Central memory CD8-positive, alpha-beta T cell (primary cell): ENCODE measurements at regions not wholly inside any gene's neighbourhood (a gene's known extent, or its start where the extent isn't known, plus 50 kb on each side); places are given as distances from the start of the nearest gene placed in this dataset.
"Not testable (repeated sequence)": the region's sequence is repeated elsewhere in the genome, so short reads cannot be mapped to it uniquely, and the experiment has no call there.

ENCODE experiments used
- ATAC-seq: fragments of 150-1000 bp; cut with Tn5 transposase; replicated peaks from 2 replicates; pipeline ENCODE4 v1.10.0; 2022; ENCODE audit warnings: mild to moderate bottlenecking, moderate FRiP score, moderate number of reproducible peaks; ENCODE audit not compliant: poor library complexity, severe bottlenecking; ENCODE audit errors: extremely low read depth
- DNase-seq, 2 donors: peaks; one replicate each; pipeline ENCODE4 v3.0.0; 2021; ENCODE audit warnings: low spot score in 2 of 2
- H3K27ac Mint-ChIP-seq: one replicate; pipeline ENCODE4 v1.8.0; 2022; ENCODE audit warnings: low read depth, mild to moderate bottlenecking, moderate library complexity, mixed read lengths
- H3K27me3 Mint-ChIP-seq: one replicate; pipeline ENCODE4 v1.8.0; 2022; ENCODE audit warnings: mixed read lengths
- H3K36me3 Mint-ChIP-seq: one replicate; pipeline ENCODE4 v1.8.0; 2022; ENCODE audit warnings: mild to moderate bottlenecking, moderate library complexity, mixed read lengths; ENCODE audit not compliant: insufficient read depth
- H3K4me1 Mint-ChIP-seq: one replicate; pipeline ENCODE4 v1.8.0; 2022; ENCODE audit warnings: mixed read lengths
- H3K4me3 Mint-ChIP-seq: one replicate; pipeline ENCODE4 v1.8.0; 2022; ENCODE audit warnings: mild to moderate bottlenecking, moderate library complexity, mixed read lengths
- H3K9me3 Mint-ChIP-seq: one replicate; pipeline ENCODE4 v1.8.0; 2022; ENCODE audit warnings: mixed read lengths

GRCh38 chr10:125605167-125605566 is 77.8 kb downstream of the TEX36 start:
- Mint-ChIP-seq H3K4me1 (peaks cover 4% of the 10 kb centered on the region), H3K9me3 (peaks cover 2% of the 10 kb centered on the region), H3K27ac (no peak overlapping the region), H3K36me3 (no peaks in the 10 kb centered on the region), H3K4me3 (no peak overlapping the region), H3K27me3 (peaks cover 51% of the 10 kb centered on the region)
- no peak for DNase-seq
- ATAC-seq: no peak

- Mint-ChIP-seq H3K9me3 (peaks cover 5% of the 10 kb centered on the region), H3K4me1 (peaks cover 6% of the 10 kb centered on the region), H3K27me3 (peaks cover 51% of the 10 kb centered on the region), H3K36me3 (no peaks in the 10 kb centered on the region), H3K27ac (no peak overlapping the region), H3K4me3 (no peak overlapping the region)
- ATAC-seq: no peak
- no peak for DNase-seq
Measured at GRCh38 chr10:125602825-125603224, 80.1 kb downstream of the TEX36 start.

- Mint-ChIP-seq H3K27me3 (peaks cover 40% of the 10 kb centered on the region), H3K4me1 (peaks cover 6% of the 10 kb centered on the region), H3K4me3 (no peak overlapping the region), H3K36me3 (no peaks in the 10 kb centered on the region), H3K27ac (no peak overlapping the region), H3K9me3 (peaks cover 26% of the 10 kb centered on the region)
- DNase-seq (no peak), ATAC-seq (no peak)
Measured at GRCh38 chr10:125599194-125599593, 83.8 kb downstream of the TEX36 start.

GRCh38 chr10:125595911-125596310 is 87.1 kb downstream of the TEX36 start:
- Mint-ChIP-seq H3K36me3 (no peaks in the 10 kb centered on the region), H3K4me1 (peaks cover 6% of the 10 kb centered on the region), H3K4me3 (no peak overlapping the region), H3K9me3 (peaks cover 26% of the 10 kb centered on the region), H3K27ac (no peak overlapping the region), H3K27me3 (peaks cover 23% of the 10 kb centered on the region)
- no peak for ATAC-seq
- DNase-seq: no peak

GRCh38 chr10:125593644-125594043 is 89.3 kb downstream of the TEX36 start:
- H3K4me1 Mint-ChIP-seq: no peaks in the 10 kb centered on the region
- peaks cover 21% of the 10 kb centered on the region for H3K9me3 Mint-ChIP-seq
- peaks cover 24% of the 10 kb centered on the region for H3K27me3 Mint-ChIP-seq
- DNase-seq (no peak), ATAC-seq (no peak)
- no peaks in the 10 kb centered on the region for H3K36me3 Mint-ChIP-seq
- H3K27ac Mint-ChIP-seq: no peak overlapping the region
- H3K4me3 Mint-ChIP-seq: no peak overlapping the region

- Mint-ChIP-seq H3K36me3 (no peaks in the 10 kb centered on the region), H3K4me3 (no peak overlapping the region), H3K27me3 (peaks cover 32% of the 10 kb centered on the region), H3K27ac (no peak overlapping the region), H3K9me3 (peaks cover 21% of the 10 kb centered on the region), H3K4me1 (no peaks in the 10 kb centered on the region)
- ATAC-seq: no peak
- DNase-seq: no peak
Measured at GRCh38 chr10:125592897-125593296, 90.1 kb downstream of the TEX36 start.

- no peak for DNase-seq
- H3K27ac Mint-ChIP-seq: no peak overlapping the region
- H3K9me3 Mint-ChIP-seq: peaks cover 17% of the 10 kb centered on the region
- H3K36me3 Mint-ChIP-seq: no peaks in the 10 kb centered on the region
- no peak for ATAC-seq
- H3K4me1 Mint-ChIP-seq: no peaks in the 10 kb centered on the region
- peaks cover 34% of the 10 kb centered on the region for H3K27me3 Mint-ChIP-seq
- no peak overlapping the region for H3K4me3 Mint-ChIP-seq
Measured at GRCh38 chr10:125591886-125592285, 91.1 kb downstream of the TEX36 start.

- not testable (repeated sequence) for H3K4me3 Mint-ChIP-seq, H3K36me3 Mint-ChIP-seq, H3K27ac Mint-ChIP-seq, H3K4me1 Mint-ChIP-seq, ATAC-seq, H3K9me3 Mint-ChIP-seq, DNase-seq
- H3K27me3 Mint-ChIP-seq: peaks cover 18% of the 10 kb centered on the region
Measured at GRCh38 chr10:125588738-125589137, 94.2 kb downstream of the TEX36 start.

GRCh38 chr10:125584954-125585353 is 98.0 kb downstream of the TEX36 start:
- no peak overlapping the region for H3K4me3 Mint-ChIP-seq
- H3K27me3 Mint-ChIP-seq: peaks cover 13% of the 10 kb centered on the region
- DNase-seq: no peak
- no peak for ATAC-seq
- no peak overlapping the region for H3K27ac Mint-ChIP-seq
- H3K9me3 Mint-ChIP-seq: no peaks in the 10 kb centered on the region
- H3K4me1 Mint-ChIP-seq: no peaks in the 10 kb centered on the region
- H3K36me3 Mint-ChIP-seq: peaks cover 1% of the 10 kb centered on the region

- Mint-ChIP-seq H3K27me3 (peaks cover 41% of the 10 kb centered on the region), H3K36me3 (no peaks in the 10 kb centered on the region), H3K4me3 (no peak overlapping the region), H3K4me1 (no peaks in the 10 kb centered on the region), H3K27ac (no peak overlapping the region), H3K9me3 (no peaks in the 10 kb centered on the region)
- DNase-seq (no peak), ATAC-seq (no peak)
Measured at GRCh38 chr10:125578658-125579315, 104.2 kb downstream of the TEX36 start.

- no peaks in the 10 kb centered on the region for H3K36me3 Mint-ChIP-seq
- DNase-seq (no peak), ATAC-seq (no peak)
- H3K27ac Mint-ChIP-seq: no peak overlapping the region
- no peak overlapping the region for H3K4me3 Mint-ChIP-seq
- H3K4me1 Mint-ChIP-seq: no peaks in the 10 kb centered on the region
- peaks cover 46% of the 10 kb centered on the region for H3K27me3 Mint-ChIP-seq
- no peaks in the 10 kb centered on the region for H3K9me3 Mint-ChIP-seq
Measured at GRCh38 chr10:125575843-125576242, 107.1 kb downstream of the TEX36 start.

- Mint-ChIP-seq H3K27me3 (peaks cover 47% of the 10 kb centered on the region), H3K4me3 (no peak overlapping the region), H3K4me1 (no peaks in the 10 kb centered on the region), H3K36me3 (no peaks in the 10 kb centered on the region), H3K9me3 (no peaks in the 10 kb centered on the region), H3K27ac (no peak overlapping the region)
- ATAC-seq (no peak), DNase-seq (no peak)
Measured at GRCh38 chr10:125568156-125568555, 114.8 kb downstream of the TEX36 start.

GRCh38 chr10:125567529-125567928 is 115.4 kb downstream of the TEX36 start:
- no peaks in the 10 kb centered on the region for H3K36me3 Mint-ChIP-seq
- H3K4me3 Mint-ChIP-seq: no peak overlapping the region
- DNase-seq: no peak
- ATAC-seq: no peak
- H3K4me1 Mint-ChIP-seq: no peaks in the 10 kb centered on the region
- H3K27me3 Mint-ChIP-seq: peaks cover 47% of the 10 kb centered on the region
- H3K9me3 Mint-ChIP-seq: no peaks in the 10 kb centered on the region
- no peak overlapping the region for H3K27ac Mint-ChIP-seq
